CD14-positive monocyte (primary cell): ENCODE measurements at regions not wholly inside any gene's neighbourhood (a gene's known extent, or its start where the extent isn't known, plus 50 kb on each side); places are given as distances from the start of the nearest gene placed in this dataset.

Experiments used
- DNase-seq, 3 donors: peaks; one replicate each; pipeline ENCODE4 v3.0.0-alpha.2; 2011 to 2022
- H2AFZ ChIP-seq: 2 replicates; pipeline ENCODE4 v1.6.0; 2012; ENCODE audit warnings: mild to moderate bottlenecking, low read depth, low read length, inconsistent platforms; ENCODE audit not compliant: insufficient read depth, poor library complexity, severe bottlenecking
- H3K27ac ChIP-seq, 2 donors: 1 replicate in 1 of 2; 2 replicates in 1 of 2; pipeline ENCODE4 v1.5.1; 2012 to 2013; ENCODE audit warnings: low read length in 2 of 2, control low read depth in 1 of 2, inconsistent platforms in 1 of 2, low read depth in 1 of 2, mild to moderate bottlenecking in 1 of 2
- H3K27me3 ChIP-seq, 2 donors: one replicate each; pipeline versions ENCODE4 v1.6.0 to v1.6.1; 2011 to 2013; ENCODE audit warnings: low read length in 2 of 2; ENCODE audit not compliant: control insufficient read depth in 2 of 2, insufficient read depth in 2 of 2
- H3K36me3 ChIP-seq, 2 donors: replicated peaks in 1 of 2; 1 replicate in 1 of 2; 2 replicates in 1 of 2; pipeline versions ENCODE4 v1.5.1 to v1.6.1; 2012 to 2013; ENCODE audit warnings: low read length in 2 of 2, control low read depth in 1 of 2, inconsistent platforms in 1 of 2, mild to moderate bottlenecking in 1 of 2; ENCODE audit not compliant: insufficient read depth in 2 of 2, control insufficient read depth in 1 of 2
- H3K4me1 ChIP-seq, 2 donors: 1 replicate in 1 of 2; 2 replicates in 1 of 2; pipeline versions ENCODE4 v1.5.1 to v1.6.1; 2012 to 2013; ENCODE audit warnings: low read length in 2 of 2, control low read depth in 1 of 2, inconsistent platforms in 1 of 2, mild to moderate bottlenecking in 1 of 2, moderate library complexity in 1 of 2; ENCODE audit not compliant: insufficient read depth in 2 of 2, control insufficient read depth in 1 of 2
- H3K4me2 ChIP-seq: replicated peaks from 2 replicates; pipeline ENCODE3; 2012; ENCODE audit warnings: low read length, moderate library complexity, mild to moderate bottlenecking; ENCODE audit not compliant: poor library complexity, severe bottlenecking; ENCODE audit errors: extremely low read depth
- H3K4me3 ChIP-seq, 3 experiments: fragments of 200-600 bp in 1 of 3; sonication (generic) in 1 of 3; replicated peaks in 1 of 3; 1 replicate in 2 of 3; 2 replicates in 1 of 3; pipeline ENCODE4 v1.5.1; 2011 to 2013; ENCODE audit warnings: low read length in 3 of 3, mild to moderate bottlenecking in 3 of 3, control low read depth in 2 of 3, low read depth in 2 of 3, inconsistent platforms in 1 of 3, moderate library complexity in 1 of 3
- H3K79me2 ChIP-seq: 2 replicates; pipeline ENCODE4 v1.6.0; 2012; ENCODE audit warnings: mild to moderate bottlenecking, control low read depth, inconsistent platforms, low read length, moderate library complexity; ENCODE audit not compliant: insufficient read depth
- H3K9ac ChIP-seq: 2 replicates; pipeline ENCODE4 v1.6.0; 2017; ENCODE audit warnings: low read length, mild to moderate bottlenecking; ENCODE audit not compliant: insufficient read depth, poor library complexity, severe bottlenecking
- H3K9me3 ChIP-seq, 2 donors: replicated peaks in 1 of 2; 1 replicate in 1 of 2; 2 replicates in 1 of 2; pipeline versions ENCODE4 v1.5.1 to v1.6.1; 2012 to 2013; ENCODE audit warnings: low read length in 2 of 2, control low read depth in 1 of 2; ENCODE audit not compliant: control insufficient read depth in 1 of 2, insufficient read depth in 1 of 2
- H4K20me1 ChIP-seq: 2 replicates; pipeline ENCODE4 v1.6.0; 2012; ENCODE audit warnings: mild to moderate bottlenecking, low read length, control low read depth, moderate library complexity; ENCODE audit not compliant: insufficient read depth
- H3K27ac Mint-ChIP-seq, 7 donors: one replicate each; pipeline ENCODE4 v1.8.0; 2020; ENCODE audit warnings: mild to moderate bottlenecking in 7 of 7, mixed read lengths in 7 of 7, moderate library complexity in 6 of 7, inconsistent platforms in 2 of 7
- H3K27me3 Mint-ChIP-seq, 3 donors: one replicate each; pipeline ENCODE4 v1.8.0; 2021 to 2022; ENCODE audit warnings: low read depth in 3 of 3, mild to moderate bottlenecking in 3 of 3, mixed read lengths in 3 of 3, moderate library complexity in 3 of 3, inconsistent platforms in 1 of 3
- H3K36me3 Mint-ChIP-seq, 2 donors: one replicate each; pipeline ENCODE4 v1.8.0; 2020; ENCODE audit warnings: mixed read lengths in 2 of 2, inconsistent platforms in 1 of 2, mild to moderate bottlenecking in 1 of 2
- H3K4me1 Mint-ChIP-seq: one replicate; pipeline ENCODE4 v1.8.0; 2020; ENCODE audit warnings: mild to moderate bottlenecking, mixed read lengths
- H3K4me3 Mint-ChIP-seq, 2 donors: one replicate each; pipeline ENCODE4 v1.8.0; 2020; ENCODE audit warnings: mild to moderate bottlenecking in 2 of 2, mixed read lengths in 2 of 2, moderate library complexity in 1 of 2
- H3K9me3 Mint-ChIP-seq, 7 donors: one replicate each; pipeline ENCODE4 v1.8.0; 2020 to 2022; ENCODE audit warnings: mixed read lengths in 7 of 7, mild to moderate bottlenecking in 6 of 7, moderate library complexity in 6 of 7, inconsistent platforms in 2 of 7
- WGBS: methylation state at CpG from one replicate; pipeline ENCODE4 v1.1.5; 2013; ENCODE audit warnings: missing lambda C conversion rate; ENCODE audit not compliant: insufficient coverage; 5-methylcytosine and 5-hydroxymethylcytosine counted together
- intact Hi-C, 2 donors: fragments of 100-400 bp; cut with micrococcal nuclease; formaldehyde crosslinking; loops; one replicate each; pipeline versions ENCODE4 v1.15.0 to v1.15.1; 2023
- TF ChIP-seq, protein P1 (sequence below): fragments of 200-600 bp; IDR thresholded peaks from one replicate; pipeline ENCODE4 v1.8.0; 2022; ENCODE audit warnings: antibody characterized with exemption, mild to moderate bottlenecking

DNA sequence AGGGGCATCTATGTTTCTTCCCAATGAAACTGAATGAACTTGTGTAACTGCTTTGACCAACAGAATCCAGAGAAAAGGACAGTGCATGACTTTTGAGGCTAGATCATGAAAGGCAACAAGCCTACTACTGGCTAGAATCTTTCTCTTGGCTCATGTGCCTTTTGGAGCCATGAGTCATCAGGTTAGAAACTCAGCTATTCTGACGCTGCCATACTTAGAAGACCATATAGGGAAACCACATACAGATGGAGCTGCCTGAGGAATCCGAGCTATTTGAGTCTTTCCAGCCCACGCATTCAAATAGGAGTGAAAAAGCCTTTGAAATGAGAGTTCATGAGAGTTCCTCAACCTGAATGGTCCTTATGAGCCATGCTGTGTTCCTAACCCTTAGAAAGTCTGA is 738.5 kb upstream of the CHRM3 start:
- no CpG with 5 or more reads among the region's 3 CpGs for WGBS
- intact Hi-C loops: no loop called here
- no peaks in the 10 kb centered on the region for H4K20me1 ChIP-seq
- no peak for DNase-seq
- H3K9me3 ChIP-seq: no peaks in the 10 kb centered on the region
- TF ChIP-seq, protein P1, sequence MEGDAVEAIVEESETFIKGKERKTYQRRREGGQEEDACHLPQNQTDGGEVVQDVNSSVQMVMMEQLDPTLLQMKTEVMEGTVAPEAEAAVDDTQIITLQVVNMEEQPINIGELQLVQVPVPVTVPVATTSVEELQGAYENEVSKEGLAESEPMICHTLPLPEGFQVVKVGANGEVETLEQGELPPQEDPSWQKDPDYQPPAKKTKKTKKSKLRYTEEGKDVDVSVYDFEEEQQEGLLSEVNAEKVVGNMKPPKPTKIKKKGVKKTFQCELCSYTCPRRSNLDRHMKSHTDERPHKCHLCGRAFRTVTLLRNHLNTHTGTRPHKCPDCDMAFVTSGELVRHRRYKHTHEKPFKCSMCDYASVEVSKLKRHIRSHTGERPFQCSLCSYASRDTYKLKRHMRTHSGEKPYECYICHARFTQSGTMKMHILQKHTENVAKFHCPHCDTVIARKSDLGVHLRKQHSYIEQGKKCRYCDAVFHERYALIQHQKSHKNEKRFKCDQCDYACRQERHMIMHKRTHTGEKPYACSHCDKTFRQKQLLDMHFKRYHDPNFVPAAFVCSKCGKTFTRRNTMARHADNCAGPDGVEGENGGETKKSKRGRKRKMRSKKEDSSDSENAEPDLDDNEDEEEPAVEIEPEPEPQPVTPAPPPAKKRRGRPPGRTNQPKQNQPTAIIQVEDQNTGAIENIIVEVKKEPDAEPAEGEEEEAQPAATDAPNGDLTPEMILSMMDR: no peak
- Mint-ChIP-seq H3K4me3 (no peak overlapping the region), H3K9me3 (peaks cover 0 to 4% (median 0%) of the 10 kb centered on the region in 7 donors), H3K36me3 (no peaks in the 10 kb centered on the region), H3K27me3 (no peaks in the 10 kb centered on the region), H3K27ac (no peak overlapping the region), H3K4me1 (peaks cover 2% of the 10 kb centered on the region)
- H3K9ac ChIP-seq: no peak overlapping the region
- H3K27me3 ChIP-seq: no peaks in the 10 kb centered on the region
- H3K27ac ChIP-seq: no peak overlapping the region
- H3K79me2 ChIP-seq: no peaks in the 10 kb centered on the region
- H3K4me2 ChIP-seq: no peak overlapping the region
- no peaks in the 10 kb centered on the region for H3K36me3 ChIP-seq
- H2AFZ ChIP-seq: no peak overlapping the region
- no peaks in the 10 kb centered on the region for H3K4me1 ChIP-seq
- H3K4me3 ChIP-seq: no peak overlapping the region

- Histone ChIP-seq H3K4me1 (no peaks in the 10 kb centered on the region), H3K79me2 (no peaks in the 10 kb centered on the region), H4K20me1 (no peaks in the 10 kb centered on the region), H3K9ac (no peak overlapping the region), H3K27me3 (no peaks in the 10 kb centered on the region), H2AFZ (no peak overlapping the region), H3K36me3 (no peaks in the 10 kb centered on the region), H3K4me2 (no peak overlapping the region), H3K27ac (no peak overlapping the region), H3K4me3 (no peak overlapping the region), H3K9me3 (no peaks in the 10 kb centered on the region)
- TF ChIP-seq, protein P1: no peak
- H3K4me3 Mint-ChIP-seq: no peak overlapping the region
- no peaks in the 10 kb centered on the region for H3K36me3 Mint-ChIP-seq
- intact Hi-C loops: no loop called here
- no peaks in the 10 kb centered on the region for H3K27me3 Mint-ChIP-seq
- DNase-seq: no peak
- H3K9me3 Mint-ChIP-seq: peaks cover 0 to 6% (median 0%) of the 10 kb centered on the region in 7 donors
- no peaks in the 10 kb centered on the region for H3K4me1 Mint-ChIP-seq
- no peak overlapping the region for H3K27ac Mint-ChIP-seq
- no CpG with 5 or more reads among the region's 4 CpGs for WGBS
These were observed 744.1 kb upstream of the CHRM3 start for GRCh38 chr1:238642231-238642630.
